RPMI7951 (cell line): ENCODE measurements at regions not wholly inside any gene's neighbourhood (a gene's known extent, or its start where the extent isn't known, plus 50 kb on each side); places are given as distances from the start of the nearest gene placed in this dataset.

Experiments used
- DNase-seq: peaks from one replicate; pipeline ENCODE4 v3.0.0-alpha.2; 2012; ENCODE audit warnings: low read depth

DNA sequence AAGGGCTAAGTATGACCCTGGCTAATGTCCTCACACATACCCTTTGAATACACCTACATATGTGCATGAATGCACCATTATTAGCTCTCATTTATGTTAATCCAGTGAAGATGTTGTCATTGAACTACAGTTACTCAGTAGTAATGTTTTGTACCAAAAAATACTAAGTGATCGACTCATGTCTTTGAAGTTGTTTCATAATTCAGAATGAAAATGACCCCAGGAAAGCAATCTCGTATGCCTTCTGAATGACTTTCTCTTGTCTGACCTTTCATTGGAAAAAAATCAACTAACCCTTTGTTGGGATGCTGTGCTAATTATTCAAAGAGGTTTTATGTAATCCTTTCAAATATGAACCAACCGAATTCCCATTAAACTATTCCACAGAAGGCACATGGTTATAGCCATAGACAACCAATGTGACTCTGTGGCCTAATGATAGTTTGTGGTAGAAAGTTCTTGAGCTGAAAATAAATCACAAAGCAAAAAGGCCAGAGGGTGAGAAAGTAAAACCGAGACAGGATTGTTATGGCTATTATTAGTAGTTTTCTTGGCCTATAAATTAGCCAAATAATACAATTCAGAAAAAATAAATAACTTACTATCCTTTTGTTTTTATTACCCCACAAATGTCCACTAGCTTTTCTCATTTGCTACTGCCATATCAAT, 86.8 kb upstream of the STARD13 start:
- DNase-seq: no peak

DNA sequence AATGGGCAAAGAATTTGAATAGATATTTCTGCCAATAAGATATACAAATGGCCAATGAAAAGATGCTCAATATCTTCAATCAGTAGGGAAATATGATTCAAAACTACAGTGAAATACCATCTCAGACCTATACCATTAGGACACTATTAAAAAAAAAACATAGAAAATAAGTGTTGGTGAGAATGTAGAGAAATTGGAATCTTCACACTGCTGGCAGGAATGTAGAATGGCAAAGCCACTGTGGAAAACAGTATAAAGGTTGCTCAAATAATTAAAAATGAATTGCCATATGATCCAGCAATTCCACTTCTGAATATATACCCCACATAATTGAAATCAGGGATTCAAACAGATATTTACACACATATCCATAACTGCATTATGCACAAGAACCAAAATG, 88.1 kb upstream of the STARD13 start:
- DNase-seq: no peak

DNA sequence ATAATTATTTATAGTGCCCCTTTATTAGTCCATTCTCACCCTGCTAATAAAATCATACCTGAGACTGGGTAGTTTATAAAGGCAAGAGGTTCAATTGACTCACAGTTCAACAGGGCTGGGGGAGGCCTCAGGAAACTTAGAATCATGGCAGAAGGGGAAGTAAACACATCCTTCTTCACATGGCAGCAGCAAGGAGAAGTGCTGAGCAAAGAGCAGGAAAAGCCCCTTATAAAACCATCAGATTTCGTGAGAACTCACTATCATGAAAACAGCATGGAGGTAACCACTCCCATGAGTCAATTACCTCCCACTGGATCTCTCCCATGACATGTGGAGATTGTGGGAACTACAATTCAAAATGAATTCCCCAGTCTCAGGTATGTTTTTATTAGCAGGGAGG, 89.9 kb upstream of the STARD13 start:
- no peak for DNase-seq

DNA sequence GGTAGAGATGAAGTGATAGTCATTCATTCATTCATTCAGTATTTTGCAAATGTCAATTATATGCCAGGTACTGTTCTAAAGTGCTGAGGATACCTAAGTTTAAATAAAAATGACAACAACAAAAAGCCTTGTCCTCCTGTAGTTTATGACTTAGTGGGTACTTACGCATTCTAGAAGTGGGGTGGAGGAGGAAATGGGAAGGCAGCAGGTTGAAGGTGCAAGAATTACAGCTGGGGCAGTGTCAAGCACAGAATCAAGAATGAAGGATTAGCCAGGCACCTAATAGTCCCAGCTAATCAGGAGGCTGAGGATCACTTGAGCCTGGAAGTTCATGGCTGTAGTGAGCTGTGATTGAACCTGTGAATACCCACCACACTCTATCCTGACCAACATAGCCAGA, 90.7 kb upstream of the STARD13 start:
- no peak for DNase-seq

DNA sequence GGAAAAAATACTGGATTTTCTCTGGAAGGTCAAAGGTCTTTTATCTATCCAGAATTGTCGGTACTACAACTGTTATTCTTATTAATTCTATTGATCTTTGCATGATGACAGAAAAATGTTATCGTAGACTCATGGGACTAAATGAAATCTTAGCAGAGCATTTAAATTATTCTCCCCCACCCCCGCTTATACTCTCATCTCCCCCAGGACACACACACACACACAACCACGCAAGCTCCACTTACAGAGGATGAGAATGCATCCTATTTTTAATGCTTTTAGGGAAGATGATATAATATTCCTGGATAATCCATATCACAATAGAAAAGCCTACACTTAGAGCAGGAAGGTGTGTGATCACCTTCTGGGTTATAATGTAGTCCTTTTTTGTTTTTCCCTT, 91.9 kb upstream of the STARD13 start:
- no peak for DNase-seq

DNA sequence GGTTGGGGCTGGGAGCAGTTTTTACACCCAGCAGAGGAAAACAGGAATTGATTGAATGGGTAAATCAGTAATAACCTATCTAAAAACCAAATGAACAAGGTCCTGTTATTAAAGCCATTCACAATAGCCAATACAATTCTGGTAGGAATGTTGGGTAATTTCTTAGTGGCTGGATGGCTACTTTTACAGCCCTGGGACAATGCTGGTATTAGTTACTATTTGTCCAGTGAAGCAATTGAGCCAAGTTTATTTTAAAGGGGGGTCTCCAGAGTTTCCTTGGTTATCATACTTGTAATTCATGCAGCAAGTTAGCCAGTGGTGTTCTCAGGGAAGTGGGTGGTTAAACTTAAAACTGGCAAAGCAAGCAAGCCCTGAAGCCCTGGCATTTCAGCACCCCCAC, 92.3 kb upstream of the STARD13 start:
- DNase-seq: no peak

DNA sequence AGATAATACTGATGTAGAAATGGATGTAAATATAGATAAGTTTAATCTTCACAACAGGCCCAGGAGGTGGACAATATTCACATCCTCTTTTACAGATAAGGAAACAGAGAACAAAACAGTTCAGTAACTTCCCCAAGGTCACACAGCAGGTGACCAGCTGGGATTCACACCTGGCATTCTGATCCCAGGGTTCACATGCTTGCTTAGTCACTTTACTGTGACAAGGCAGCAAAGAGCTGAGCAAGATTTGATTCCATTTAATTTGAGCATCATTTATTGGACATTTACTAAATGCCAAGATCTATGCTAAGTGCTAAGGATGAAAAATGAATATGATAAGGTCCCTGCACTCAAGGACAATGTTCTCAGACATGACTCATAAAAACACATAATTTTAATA, 94.1 kb upstream of the STARD13 start:
- DNase-seq: no peak

DNA sequence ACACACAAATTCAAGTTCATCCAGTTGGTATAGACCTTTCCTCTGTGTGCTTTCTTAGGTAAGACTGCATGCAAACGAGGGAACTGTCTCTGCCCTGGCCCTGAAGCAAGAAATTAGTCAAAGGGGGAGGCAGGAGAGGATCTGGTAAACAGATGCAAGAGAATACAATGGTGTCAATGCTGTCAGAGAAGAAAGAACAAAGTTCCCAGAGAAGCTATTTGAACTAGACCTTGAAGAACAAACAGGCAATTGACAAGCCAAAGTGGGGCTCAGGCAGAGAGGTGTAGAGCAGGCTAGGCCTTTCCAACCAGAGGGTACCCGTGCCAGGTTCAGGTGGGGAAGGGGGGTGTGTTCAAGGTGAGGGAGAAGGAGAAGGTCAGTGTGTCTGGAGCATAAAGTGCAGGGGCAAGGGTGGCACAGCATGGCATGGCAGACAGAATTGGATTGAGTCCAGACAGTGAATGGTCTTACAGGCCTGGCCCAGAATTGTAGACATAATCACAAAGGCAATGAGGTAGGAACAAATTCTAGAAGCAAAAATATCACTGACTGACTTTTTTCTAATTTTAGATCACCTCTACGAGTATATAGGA, 95.0 kb upstream of the STARD13 start:
- DNase-seq: no peak

DNA sequence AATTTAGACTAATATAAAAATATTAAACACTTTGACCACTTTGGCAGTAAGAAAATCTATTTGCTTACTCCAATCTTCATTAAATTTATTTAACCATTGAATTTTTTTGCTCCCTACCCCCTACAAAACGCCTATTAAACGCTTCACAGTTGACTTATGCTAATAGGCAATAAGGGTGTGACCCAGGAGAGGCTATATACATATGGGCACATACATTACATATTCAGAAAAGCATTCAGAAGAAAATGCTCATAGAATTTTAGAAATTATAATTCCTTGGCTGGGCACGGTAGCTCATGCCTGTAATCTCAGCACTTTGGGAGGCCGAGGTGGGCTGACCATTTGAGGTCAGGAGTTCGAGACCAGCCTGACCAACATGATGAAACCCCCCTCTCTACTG, 95.6 kb upstream of the STARD13 start:
- no peak for DNase-seq

DNA sequence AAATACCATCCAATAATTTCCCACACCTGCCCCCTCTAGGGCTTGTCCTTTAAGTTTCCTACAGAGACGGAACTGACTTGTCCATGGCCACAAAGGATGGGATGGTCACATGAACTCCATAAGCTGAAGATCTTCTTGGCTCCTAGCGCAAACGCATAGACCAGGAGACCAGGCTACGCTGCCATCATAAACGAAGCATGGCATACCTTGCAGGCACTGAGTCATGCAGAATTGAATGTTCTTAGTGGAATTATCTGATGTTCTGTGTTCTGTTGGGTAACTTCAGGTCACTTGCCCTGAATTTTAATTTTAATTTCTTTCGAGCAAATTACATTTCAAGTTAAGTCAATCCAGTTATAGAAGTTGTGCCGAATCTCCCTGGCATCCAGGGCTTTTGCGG, 96.4 kb upstream of the STARD13 start:
- DNase-seq: no peak

DNA sequence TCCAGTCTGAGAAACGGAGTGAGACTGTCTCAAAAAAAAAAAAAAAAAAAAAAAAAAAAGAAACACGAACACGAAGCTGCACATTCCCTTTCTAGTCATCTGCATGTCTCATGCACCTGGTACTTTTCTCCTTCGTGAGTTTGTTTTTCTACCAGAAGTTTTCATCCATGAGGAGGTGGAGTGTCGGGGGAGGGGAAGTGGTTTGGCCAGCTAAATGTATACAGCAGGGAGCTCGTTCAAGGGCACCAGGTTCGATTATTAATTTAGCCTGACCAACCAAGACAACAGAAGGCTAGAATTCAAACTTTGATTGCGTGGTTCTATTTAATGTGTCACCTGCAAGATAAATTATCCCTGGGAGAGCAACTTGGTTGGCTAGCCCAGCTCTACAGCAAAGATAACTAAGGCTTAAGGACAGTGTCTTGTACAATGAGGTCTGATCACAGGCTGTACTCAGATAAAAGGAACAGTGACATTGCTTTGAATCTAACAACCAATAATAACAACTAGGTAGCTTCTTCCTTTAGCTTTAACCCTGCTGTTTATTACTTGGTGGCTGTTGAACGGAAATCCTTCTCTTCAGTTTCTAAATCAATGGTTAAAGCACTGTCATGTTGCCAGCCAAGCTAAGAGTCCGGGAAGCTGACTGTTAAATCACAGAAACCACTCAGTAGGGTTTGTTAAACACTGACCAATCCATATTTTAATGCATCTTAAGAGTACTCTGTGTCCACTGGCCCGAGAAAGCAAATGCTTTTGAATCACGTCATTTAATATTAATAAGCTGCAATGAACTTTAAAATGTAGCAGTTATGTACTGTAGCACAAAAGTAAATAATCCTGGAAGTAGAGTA, 98.4 kb upstream of the STARD13 start:
- no peak for DNase-seq

DNA sequence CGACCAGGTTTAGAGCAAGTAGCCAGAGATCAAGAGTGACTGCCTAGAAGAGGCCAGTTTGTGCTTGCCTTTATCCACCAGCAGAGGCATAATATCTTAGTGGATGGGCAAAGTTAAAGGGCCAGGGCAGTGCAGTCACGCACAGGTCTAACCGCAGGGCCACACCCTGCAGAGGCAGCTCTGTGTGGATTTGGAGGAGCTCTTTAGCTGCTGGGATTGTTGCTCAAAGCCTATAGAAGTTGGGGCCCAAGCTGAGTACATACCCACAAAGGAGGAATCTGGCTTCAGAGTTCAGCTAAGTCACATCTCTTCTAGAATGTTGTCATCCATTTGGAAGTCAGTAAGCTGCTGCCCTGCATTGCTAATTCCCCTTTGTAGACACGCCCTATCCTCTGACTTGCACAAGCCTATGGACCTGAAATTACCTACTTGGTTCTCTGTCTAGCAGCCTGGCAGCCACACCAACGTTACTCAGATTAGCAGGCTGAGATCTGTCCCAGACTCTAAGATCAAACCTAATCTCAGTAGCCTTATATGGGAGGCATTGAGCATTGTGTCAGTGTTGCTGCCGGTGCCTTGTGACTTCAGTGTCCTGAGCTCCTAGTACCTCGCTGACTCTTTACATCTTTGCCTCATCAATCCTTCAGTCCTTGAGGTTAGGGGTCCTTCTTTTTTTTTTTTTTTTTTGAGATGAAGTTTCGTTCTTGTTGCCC, 102.9 kb upstream of the STARD13 start:
- no peak for DNase-seq

DNA sequence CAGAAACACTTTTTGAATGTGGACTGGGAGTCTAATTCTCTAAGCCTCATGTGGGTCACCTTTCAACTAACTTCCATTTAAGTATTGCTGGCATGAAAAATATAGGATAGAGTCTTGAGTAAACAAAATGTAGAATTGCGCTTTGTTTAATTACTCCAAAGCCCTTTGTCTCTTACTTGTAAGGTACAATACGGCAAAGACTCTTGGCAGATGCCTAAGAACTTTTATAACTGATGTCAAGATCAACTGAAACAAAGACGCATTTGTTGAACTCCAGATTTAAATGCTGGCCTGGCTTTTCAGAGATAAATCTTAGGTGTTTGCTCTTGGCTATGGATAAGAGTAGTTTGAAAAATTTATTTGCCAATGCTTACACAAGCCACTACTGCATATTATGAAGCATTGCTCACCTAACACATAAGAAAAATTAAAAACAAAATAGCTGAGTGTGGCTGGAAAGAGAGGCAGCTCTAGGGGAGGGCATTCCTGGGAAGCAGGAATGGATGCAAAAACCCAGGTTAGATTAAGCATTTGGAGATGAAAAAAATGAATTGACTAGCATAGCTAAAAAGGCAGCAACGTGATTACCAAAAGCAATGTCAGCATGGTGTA, 107.3 kb upstream of the STARD13 start:
- DNase-seq: no peak

DNA sequence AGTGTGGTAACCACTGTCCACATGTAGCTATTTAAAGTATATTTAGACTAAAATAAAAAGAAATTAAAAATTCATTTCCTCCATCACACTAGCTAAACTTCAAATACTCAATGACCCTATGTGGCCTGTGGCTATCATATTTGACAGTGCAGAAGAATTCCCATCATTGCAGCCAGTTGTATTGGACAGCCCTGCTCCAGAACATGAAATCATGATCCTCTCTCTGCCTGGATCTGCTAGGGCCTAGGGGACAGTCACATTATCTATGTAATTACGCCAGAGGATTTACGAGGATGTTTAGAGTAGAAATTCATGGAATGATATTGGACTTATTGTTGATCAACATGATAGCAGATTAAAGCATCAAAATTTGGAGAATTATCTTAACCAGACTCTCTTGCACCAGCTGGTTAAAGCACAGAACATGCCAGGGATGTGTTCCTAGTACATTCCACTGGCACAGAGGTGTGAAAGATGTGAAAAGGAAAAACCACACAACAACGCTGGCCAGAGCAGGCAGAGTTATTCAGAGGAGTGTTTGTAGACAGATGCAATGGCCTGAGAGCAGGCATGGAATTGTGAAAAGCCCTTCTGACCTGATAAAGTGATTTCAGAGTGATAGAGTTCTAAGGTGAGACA, 108.9 kb upstream of the STARD13 start:
- DNase-seq: no peak

DNA sequence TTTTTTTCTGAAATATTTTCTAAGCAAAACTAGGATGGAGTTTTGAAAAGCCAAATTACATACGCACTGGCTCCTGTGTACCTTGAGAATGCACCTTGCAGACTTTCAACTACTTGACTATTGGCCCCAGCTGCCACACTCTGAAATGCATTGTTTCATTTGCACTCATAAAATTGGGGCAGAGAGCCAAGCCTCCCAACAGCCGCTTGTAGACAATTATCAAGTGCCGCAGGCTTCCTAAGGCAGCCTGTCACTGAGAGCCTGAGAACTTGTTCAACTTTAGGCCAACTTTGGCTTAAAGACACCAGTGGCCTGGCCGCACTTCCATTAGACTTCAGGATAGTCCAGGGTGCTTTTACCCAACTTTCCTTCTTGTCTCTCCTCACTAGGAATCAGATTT, 115.7 kb upstream of the STARD13 start:
- peak; percentile 5 for DNase-seq

DNA sequence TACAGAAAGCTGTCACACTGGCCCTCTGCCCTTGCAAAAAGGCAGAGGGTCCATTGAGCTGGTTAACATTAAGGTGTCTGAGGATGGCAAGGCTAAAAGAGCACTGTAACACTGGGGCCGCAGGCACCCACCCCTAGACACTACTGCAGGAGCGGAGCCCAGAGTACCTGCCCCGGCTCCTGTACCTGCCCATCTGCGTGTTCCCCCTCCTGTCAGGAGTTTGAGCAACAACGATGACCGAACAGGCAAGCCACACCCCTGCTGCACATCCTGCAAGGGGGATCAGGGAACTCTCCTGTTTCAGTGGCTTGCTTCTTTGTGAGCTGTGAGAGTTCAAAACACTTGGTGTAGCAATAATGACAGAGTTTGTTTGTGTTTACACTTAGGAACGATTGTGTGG, 117.4 kb upstream of the STARD13 start:
- no peak for DNase-seq

DNA sequence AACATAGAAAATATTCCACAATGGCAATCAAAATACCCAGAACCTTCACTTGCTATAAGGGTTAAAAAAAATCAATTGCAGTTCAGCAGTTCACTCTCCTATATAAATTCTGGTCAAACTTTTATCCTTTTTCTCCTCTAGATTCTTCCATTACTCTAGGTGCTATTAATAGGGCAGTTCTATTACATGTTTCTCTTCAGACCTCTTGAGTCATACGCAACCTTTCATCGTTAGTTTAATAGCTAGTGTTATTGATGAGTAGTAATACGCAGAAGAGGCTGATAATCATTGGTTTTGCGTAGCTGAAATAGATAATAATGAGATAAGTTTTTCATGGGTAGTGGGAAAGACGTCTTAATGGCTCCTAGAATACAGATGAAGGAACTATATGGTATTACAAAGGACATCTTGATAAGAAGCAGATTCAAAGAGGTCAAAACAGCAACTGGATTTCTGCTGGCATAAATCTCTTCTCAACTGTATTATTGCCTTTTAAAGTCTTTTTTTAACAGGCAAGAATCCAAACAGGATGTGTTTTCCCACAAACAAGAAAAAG, 118.3 kb upstream of the STARD13 start:
- DNase-seq: no peak

DNA sequence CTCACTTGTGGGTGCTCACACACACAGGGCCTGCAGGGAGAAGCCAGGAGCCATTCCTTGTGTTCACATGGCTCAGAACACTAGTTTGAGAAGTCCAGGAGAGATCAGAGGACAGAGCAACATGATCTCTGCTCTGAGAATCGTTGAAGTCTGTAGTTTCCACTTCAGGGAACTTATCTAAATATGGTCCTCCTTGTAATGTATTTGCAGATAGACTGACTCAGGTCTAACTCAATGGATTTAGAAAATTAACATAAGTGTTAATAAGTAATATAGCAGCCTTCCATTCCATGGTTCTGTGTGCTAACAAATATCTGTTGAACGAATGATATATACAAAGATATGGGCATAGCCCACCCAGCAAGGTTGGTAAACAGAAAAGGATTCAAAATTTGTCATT, 119.8 kb upstream of the STARD13 start:
- DNase-seq: no peak

DNA sequence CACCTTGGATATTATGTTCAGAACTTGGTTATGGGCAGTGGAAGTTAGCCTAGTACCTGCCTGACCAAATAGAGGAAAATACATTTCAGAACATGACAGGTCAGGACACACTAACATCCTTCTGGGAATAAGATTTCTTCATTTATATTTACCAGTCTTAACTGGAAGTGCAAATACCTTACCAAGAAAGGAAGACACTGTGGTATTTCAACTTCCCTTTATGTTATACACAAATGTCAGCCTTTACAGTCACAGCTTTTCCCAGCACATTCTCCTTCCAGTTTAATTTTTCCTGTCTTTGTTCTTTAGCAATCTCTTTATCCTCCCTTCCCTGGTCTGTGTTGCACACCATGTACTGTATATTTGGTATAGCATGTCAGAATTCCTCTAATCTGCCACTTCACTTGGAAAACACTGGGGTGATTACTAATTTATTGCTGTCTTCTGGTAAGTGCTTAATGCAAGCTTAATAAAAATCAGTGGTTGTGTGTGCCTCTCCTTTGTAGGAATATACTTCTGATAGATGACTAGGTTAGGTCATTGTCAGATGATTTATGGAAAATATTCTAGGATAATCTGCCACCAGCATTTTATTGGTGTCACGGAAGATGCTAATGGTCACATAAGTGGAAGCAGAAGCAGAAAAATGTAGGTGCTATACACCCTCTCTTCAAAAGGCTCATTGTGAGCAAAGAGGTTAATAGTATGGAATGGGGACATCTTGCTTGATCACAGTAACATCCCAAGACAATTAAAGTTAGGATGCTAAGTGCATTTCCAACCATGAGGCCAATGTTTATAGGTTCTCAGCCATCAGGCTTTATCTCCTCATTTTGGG, 124.3 kb upstream of the STARD13 start:
- no peak for DNase-seq

DNA sequence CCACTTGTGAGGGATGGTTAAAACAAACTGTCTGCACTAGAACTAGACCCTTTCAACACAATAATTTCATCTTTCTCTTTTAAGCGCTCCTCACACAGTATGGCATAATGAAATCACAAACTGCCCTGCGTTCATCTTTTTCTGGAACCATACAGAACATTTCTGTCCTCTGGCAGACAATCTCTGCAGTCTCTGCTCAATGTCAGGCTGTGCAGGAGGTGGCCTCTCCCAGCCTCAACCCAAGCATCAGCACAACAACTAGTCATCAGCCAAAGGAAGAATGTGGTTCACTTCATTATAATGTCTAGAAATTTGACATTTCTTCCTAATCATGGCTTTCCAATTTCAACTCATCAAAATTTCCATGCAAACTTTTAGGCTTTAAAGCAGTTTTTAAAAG, 125.1 kb upstream of the STARD13 start:
- no peak for DNase-seq
